ENCODE measurements at regions not wholly inside any gene's neighbourhood (a gene's known extent, or its start where the extent isn't known, plus 50 kb on each side); places are given as distances from the start of the nearest gene placed in this dataset.
A peak's percentile ranks its signal among the peaks of the same experiment; 100 is the strongest.
"Not testable (repeated sequence)": the region's sequence is repeated elsewhere in the genome, so short reads cannot be mapped to it uniquely, and the experiment has no call there.

- peak; percentile 85 for DNase-seq (ENCODE audit: low spot score)
Measured at GRCh38 chr19:30682999-30683536, 310.9 kb downstream of the ZNF536 start.

- DNase-seq (ENCODE audit: low spot score) = no peak
Measured at GRCh38 chr19:30682146-30682998, 310.2 kb downstream of the ZNF536 start.

GRCh38 chr19:30681162-30682100 is 309.2 kb downstream of the ZNF536 start:
- DNase-seq (ENCODE audit: low spot score) = no peak

- not testable (repeated sequence) for DNase-seq (ENCODE audit: low spot score)
Measured at GRCh38 chr19:30680399-30680798, 308.2 kb downstream of the ZNF536 start.

DNA sequence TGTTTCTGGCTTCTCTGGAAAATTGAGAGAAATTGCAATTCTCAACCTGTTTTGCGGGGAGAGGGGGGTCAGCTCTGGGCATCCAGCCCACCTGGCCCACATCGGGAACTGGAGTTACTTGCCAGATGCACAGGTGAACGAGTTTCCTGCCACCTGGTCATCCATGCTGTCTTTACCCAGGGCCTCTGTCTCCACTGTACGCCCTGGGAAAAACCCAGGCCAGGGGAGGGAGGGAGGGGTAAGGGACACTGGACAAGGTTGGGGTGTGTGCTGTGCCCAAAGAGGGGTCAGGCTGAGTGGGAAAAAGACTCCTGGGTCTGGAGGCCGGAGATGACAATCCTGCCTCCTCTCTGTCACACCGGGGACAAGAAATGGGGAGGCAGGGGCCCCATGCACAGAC is 307.6 kb downstream of the ZNF536 start:
- DNase-seq (ENCODE audit: low spot score) = no peak

GRCh38 chr19:30679153-30679702 is 307.0 kb downstream of the ZNF536 start:
- DNase-seq (ENCODE audit: low spot score) = no peak

GRCh38 chr19:30678168-30678567 is 306.0 kb downstream of the ZNF536 start:
- no peak for DNase-seq (ENCODE audit: low spot score)

- no peak for DNase-seq (ENCODE audit: low spot score)
Measured at GRCh38 chr19:30677702-30678101, 305.5 kb downstream of the ZNF536 start.

DNA sequence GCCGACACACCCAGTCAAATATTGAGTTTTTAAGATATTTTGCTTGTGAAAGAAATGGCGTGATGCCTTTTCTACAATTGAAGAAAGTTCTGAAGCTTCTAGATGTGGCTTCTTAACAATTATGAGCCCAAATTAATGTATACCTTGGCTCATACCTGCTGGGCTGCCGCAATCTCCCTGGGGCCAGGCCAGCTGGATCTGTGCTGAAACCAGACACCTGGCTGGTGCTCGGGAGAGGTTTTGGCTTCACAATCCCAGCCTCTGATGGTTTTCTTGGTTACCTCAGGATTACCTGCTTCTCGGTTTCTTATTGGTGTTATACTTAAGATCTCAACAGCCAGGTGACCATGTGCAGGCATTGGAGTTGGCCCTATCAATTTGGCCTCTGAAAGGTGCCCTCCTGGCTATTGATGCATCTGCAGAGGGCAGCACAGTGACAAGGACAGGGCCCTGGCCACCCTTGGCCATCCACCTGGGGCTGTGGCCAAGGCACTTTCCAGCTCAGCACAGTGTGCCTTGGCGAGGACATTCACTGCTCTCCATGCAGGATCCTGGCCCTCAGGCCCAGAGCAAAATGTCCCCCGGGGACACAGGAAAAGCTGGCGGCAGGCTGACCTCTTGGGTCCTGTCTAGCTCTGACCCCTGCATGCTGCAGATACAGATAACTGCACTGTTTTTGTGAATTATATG is 305.0 kb downstream of the ZNF536 start:
- no peak for DNase-seq (ENCODE audit: low spot score)

DNA sequence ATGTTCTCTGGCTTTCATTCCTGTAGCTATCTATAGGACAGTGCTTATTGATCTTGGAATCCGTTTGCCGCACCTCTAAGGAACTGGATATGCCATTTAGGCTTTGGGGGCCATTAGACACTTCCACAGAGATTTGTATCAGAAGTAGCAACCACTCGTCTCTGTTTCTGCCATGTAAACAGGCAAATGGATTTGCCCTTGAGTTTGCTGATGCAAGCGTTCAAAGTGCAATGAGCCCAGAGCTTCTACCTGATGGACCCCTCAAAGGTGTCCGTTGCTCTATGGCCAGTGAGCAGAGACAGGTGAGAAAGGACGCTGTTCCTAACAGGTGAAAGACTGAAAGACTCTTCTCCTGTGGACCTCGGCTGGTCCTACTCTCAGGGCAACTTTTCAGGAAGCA is 302.9 kb downstream of the ZNF536 start:
- no peak for DNase-seq (ENCODE audit: low spot score)

GRCh38 chr19:30674656-30675055 is 302.5 kb downstream of the ZNF536 start:
- DNase-seq (ENCODE audit: low spot score) = no peak

GRCh38 chr19:30673336-30673735 is 301.2 kb downstream of the ZNF536 start:
- no peak for DNase-seq (ENCODE audit: low spot score)

- DNase-seq (ENCODE audit: low spot score) = no peak
Measured at GRCh38 chr19:30672926-30673325, 300.7 kb downstream of the ZNF536 start.

DNA sequence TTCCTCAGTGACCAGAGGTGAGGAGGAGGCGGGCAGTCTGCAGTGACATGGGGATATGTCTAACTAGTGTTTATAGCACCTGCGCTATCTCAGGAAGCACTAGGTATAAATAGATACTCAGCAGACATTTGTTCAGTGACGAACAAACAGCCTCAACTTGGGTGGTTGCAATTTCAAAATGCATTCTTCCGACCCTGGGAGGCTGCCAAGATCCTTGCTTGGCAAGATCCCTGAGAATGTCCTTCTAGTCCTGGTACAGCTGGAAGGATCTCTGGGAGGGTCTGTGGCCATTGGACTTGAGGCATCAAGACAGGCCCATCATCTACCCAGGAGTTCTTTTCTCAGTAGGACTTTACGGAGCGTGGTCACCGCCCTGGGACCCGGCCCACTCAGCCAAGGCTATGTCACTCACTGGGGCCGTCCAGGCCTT is 299.5 kb downstream of the ZNF536 start:
- DNase-seq (ENCODE audit: low spot score) = peak; percentile 29

- DNase-seq (ENCODE audit: low spot score) = no peak
Measured at GRCh38 chr19:30671367-30671619, 299.1 kb downstream of the ZNF536 start.

DNA sequence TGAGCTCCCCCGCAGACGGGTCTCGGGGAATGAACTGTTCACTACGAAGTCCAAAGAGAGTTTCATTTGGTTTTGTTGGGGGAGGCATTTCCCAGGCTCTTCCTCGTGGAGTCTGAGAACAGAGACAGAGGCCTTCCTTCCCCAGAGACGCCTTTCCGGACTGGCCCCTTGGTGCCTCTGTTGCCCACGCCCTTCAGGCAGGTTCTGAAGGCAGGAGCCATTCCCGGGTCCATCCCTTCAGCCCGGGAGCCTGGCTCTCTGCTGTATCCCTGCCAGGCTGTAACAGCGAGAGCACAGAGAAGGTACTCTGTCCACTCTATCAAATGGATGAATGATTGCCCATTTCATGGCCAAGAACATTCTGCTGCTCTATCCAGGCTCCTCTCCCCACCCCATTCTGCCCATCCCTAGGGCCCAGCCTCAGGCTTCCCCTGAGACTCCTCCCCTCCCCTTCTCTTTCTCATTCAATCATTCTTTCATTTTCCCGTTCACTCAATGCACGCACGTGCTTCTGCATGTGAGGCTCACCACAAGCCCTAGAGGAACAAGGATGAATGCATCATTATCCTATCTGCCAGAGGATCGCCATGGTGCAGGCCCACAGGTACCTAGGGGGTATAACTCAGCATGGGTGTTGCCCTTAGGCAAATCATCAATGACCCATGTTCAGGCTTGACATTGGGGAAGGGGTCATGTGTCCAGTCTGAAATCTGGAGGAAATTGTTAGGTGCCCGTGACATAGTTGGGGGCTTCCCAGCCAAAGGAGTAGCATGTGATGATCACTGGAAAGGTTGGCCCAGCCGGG is 298.6 kb downstream of the ZNF536 start:
- DNase-seq (ENCODE audit: low spot score) = no peak

GRCh38 chr19:30670011-30670329 is 297.8 kb downstream of the ZNF536 start:
- DNase-seq (ENCODE audit: low spot score) = no peak

- DNase-seq (ENCODE audit: low spot score) = peak; percentile 36
Measured at GRCh38 chr19:30669329-30670010, 297.3 kb downstream of the ZNF536 start.

DNA sequence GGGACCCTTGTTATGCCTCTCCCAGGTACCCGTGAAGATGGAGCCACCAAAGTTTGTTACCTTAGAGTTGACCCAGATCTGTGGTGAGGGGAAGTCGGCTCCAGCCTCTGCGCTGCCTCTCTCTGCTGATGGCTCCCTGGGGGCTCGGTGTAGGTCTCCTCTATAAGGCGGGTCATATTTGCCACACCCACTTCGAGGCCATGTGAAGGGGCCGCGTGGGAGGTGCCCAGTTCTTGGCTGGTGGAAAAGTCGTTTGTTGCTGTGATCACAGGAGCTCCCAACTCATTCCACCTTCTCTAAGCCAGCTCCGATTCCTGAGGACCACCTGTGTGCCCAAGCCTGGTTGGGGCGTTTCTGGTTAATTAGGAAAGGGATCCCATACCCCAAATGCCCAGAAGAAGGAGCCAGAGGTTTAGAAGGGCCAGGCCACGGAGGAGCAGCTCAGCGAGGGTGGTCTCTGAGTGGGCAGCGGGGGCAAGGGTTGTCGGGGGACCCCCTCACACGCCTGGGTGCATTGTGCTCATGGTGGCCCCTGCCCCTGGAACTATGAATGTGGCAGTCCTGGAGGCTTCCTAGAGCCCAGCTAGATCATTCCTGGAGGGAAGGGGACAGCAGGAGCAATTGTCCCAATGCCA is 296.5 kb downstream of the ZNF536 start:
- DNase-seq (ENCODE audit: low spot score) = no peak

DNA sequence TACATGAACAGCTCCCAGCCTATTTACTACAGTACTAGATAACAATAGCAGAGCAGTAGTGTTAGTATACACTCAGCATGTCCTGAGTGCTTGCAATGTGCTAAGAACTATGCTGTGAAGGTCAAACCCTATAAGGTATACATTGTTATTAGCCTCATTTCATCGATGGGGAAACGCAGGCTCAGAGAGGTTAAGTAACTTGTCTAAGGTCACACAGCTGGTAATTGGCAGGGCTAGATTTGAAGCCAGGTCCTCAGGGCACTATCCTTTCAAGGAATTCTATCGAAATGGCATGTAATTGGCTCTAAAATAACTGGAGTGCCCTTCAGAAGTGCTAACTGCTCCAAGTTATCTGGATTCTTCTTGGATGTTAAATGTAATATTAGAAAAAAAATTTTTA is 295.6 kb downstream of the ZNF536 start:
- DNase-seq (ENCODE audit: low spot score) = no peak
